ENCODE measurements at regions not wholly inside any gene's neighbourhood (a gene's known extent, or its start where the extent isn't known, plus 50 kb on each side); places are given as distances from the start of the nearest gene placed in this dataset.

DNA sequence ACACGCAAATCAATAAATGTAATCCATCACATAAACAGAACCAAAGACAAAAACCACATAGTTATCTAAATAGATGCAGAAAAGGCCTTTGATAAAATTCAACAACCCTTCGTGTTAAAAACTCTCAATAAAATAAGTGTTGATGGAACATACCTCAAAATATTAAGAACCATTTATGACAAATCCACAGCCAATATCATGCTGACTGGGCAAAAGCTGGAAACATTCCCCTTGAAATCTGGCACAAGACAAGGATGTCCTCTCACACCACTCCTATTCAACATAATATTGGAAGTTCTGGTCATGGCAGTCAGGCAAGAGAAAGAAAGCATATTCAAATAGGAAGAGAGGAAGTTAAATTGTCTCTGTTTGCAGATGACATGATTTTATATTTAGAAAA, 1946.3 kb upstream of the CDH9 start:
- Histone ChIP-seq H3K27ac (no peak overlapping the region), H3K27me3 (no peaks in the 10 kb centered on the region), H3K4me3 (no peak overlapping the region), H3K36me3 (no peaks in the 10 kb centered on the region), H3K4me1 (no peaks in the 10 kb centered on the region), H3K9me3 (peaks cover 6% of the 10 kb centered on the region in 2 donors)
- intact Hi-C loops (cut with DNase I; ENCODE audit: low total_unique reads) = no loop called here
- TF ChIP-seq POLR2AphosphoS5 (IDR thresholded peaks at IDR 0.05) = no peak
- TF ChIP-seq, protein P1, sequence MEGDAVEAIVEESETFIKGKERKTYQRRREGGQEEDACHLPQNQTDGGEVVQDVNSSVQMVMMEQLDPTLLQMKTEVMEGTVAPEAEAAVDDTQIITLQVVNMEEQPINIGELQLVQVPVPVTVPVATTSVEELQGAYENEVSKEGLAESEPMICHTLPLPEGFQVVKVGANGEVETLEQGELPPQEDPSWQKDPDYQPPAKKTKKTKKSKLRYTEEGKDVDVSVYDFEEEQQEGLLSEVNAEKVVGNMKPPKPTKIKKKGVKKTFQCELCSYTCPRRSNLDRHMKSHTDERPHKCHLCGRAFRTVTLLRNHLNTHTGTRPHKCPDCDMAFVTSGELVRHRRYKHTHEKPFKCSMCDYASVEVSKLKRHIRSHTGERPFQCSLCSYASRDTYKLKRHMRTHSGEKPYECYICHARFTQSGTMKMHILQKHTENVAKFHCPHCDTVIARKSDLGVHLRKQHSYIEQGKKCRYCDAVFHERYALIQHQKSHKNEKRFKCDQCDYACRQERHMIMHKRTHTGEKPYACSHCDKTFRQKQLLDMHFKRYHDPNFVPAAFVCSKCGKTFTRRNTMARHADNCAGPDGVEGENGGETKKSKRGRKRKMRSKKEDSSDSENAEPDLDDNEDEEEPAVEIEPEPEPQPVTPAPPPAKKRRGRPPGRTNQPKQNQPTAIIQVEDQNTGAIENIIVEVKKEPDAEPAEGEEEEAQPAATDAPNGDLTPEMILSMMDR (IDR thresholded peaks at IDR 0.05) = no peak
- no peak for TF ChIP-seq POLR2A (IDR thresholded peaks at IDR 0.05)
- no peak for DNase-seq (ENCODE audit: low spot score in 2 of 2)

DNA sequence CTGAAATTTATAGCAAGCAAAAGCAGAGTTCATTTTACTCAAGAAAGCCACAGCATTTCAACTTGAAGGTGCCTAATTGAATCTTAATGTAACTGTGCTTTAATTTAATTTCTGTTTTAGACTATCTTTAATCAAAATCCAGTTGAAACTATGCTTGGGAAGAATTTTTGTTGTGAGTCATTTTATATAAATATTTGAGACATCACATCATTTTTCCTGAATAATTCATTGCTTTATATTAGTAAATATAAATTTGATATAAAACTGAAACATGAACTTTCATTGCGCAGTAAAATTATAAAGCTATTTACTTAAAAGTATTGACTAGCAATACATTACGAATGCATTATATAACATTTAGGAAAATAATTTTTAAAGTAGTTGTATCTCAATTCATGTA, 1937.1 kb upstream of the CDH9 start:
- Histone ChIP-seq H3K4me3 (no peak overlapping the region), H3K9me3 (no peaks in the 10 kb centered on the region), H3K4me1 (no peaks in the 10 kb centered on the region), H3K36me3 (no peaks in the 10 kb centered on the region), H3K27ac (no peak overlapping the region), H3K27me3 (no peaks in the 10 kb centered on the region)
- intact Hi-C loops (cut with DNase I; ENCODE audit: low total_unique reads) = no loop called here
- TF ChIP-seq POLR2AphosphoS5 (IDR thresholded peaks at IDR 0.05) (no peak), POLR2A (IDR thresholded peaks at IDR 0.05) (no peak)
- TF ChIP-seq, protein P1 (IDR thresholded peaks at IDR 0.05) = no peak
- DNase-seq (ENCODE audit: low spot score in 2 of 2) = no peak

DNA sequence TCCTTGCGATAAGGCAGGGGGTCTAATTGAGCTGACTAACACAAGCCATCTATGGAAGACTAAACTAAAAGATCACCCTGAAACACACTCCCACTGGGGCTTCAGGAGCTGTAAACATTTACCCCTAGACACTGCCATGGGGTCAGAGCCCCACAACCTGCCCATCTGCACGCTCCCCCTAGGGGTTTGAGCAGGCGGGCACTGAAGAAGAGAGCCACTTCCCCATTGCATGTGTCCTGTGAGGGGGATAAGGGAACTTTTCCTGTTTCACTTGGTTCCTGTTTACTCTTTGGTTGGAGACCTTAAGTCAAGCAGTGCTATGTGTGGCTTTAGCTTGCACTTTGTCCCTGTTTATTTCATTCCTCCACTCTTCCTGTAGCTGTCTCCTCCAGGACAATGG, 1929.5 kb upstream of the CDH9 start:
- intact Hi-C loops (cut with DNase I; ENCODE audit: low total_unique reads) = no loop called here
- Histone ChIP-seq H3K4me1 (no peaks in the 10 kb centered on the region), H3K9me3 (no peaks in the 10 kb centered on the region)

DNA sequence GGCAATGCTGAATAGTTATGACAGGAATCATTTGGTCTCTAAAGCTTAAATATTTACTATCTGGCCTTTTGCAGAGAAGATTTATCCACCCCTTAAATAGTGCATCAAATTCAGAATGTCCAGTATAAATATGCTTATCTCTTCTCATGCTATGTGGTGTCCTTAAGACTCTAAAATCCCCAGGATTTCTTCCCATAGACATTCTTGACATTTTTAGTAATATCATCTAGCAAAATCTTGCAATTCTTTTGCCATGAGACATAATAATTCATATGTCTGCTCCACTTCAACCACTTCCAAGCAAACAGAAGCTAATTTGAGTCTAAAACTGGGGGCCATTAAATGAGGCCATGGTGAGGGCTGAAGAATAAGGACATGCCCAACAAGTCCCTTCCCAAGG, 1923.4 kb upstream of the CDH9 start:
- Histone ChIP-seq H3K36me3 (no peaks in the 10 kb centered on the region), H3K27ac (no peak overlapping the region), H3K27me3 (no peaks in the 10 kb centered on the region), H3K9me3 (no peaks in the 10 kb centered on the region), H3K4me3 (no peak overlapping the region), H3K4me1 (no peaks in the 10 kb centered on the region)
- TF ChIP-seq, protein P1 (IDR thresholded peaks at IDR 0.05) = no peak
- TF ChIP-seq POLR2A (IDR thresholded peaks at IDR 0.05) (no peak), POLR2AphosphoS5 (IDR thresholded peaks at IDR 0.05) (no peak)
- intact Hi-C loops (cut with DNase I; ENCODE audit: low total_unique reads) = no loop called here
- no peak for DNase-seq (ENCODE audit: low spot score in 2 of 2)

More for the DNA sequence above, 1929.5 kb upstream of the CDH9 start:
- Histone ChIP-seq H3K27ac (no peak overlapping the region), H3K36me3 (no peaks in the 10 kb centered on the region), H3K4me3 (no peak overlapping the region), H3K27me3 (no peaks in the 10 kb centered on the region)
- DNase-seq (ENCODE audit: low spot score in 2 of 2) = no peak
- no peak for TF ChIP-seq POLR2AphosphoS5 (IDR thresholded peaks at IDR 0.05)
- TF ChIP-seq, protein P1 (IDR thresholded peaks at IDR 0.05) = no peak
- no peak for TF ChIP-seq POLR2A (IDR thresholded peaks at IDR 0.05)

DNA sequence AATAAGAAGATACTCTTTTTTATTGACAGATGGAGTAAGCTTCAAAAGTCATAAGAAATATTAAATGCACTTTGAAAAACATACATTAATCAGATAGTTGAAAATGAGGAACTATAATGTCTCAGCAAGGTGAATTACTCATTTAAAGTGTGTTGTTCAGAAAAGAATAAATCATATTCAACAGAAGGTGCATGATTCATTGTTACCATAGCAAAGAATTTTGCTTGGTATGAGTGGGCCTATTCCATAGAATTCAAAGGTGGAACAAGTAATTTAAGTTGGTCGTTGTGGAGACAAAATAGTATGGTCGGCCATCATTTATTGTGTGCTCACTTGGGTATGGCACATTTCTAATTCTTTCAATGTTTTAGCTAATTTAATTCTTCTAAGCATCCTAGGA, 1920.2 kb upstream of the CDH9 start:
- Histone ChIP-seq H3K4me3 (no peak overlapping the region), H3K36me3 (no peaks in the 10 kb centered on the region), H3K27ac (no peak overlapping the region), H3K4me1 (no peaks in the 10 kb centered on the region), H3K27me3 (no peaks in the 10 kb centered on the region), H3K9me3 (no peaks in the 10 kb centered on the region)
- intact Hi-C loops (cut with DNase I; ENCODE audit: low total_unique reads) = no loop called here
- TF ChIP-seq POLR2A (IDR thresholded peaks at IDR 0.05) (no peak), POLR2AphosphoS5 (IDR thresholded peaks at IDR 0.05) (no peak)
- TF ChIP-seq, protein P1 (IDR thresholded peaks at IDR 0.05) = no peak
- DNase-seq (ENCODE audit: low spot score in 2 of 2) = no peak
